SK-N-SH (cell line): ENCODE measurements at regions not wholly inside any gene's neighbourhood (a gene's known extent, or its start where the extent isn't known, plus 50 kb on each side); places are given as distances from the start of the nearest gene placed in this dataset.

Source experiments
- CTCF ChIA-PET: fragments of 300-600, 350-600 bp; formaldehyde crosslinking; extraction: SDS; loops from one replicate; lab custom pipeline; 2021; lab: Yijun Ruan, JAX
- POLR2A ChIA-PET: fragments of 350-600 bp; sonication (Branson Sonifier 250); formaldehyde crosslinking; extraction: SDS; loops from one replicate; lab custom pipeline; 2020; ENCODE audit warnings: antibody characterized with exemption, inconsistent platforms; lab: Yijun Ruan, JAX
- DNase-seq: peaks from one replicate; pipeline ENCODE4 v3.0.0; 2012
- H2AFZ ChIP-seq: fragments of 200-600 bp; sonication (generic); 2 replicates; pipeline ENCODE4 v1.8.1; 2016; ENCODE audit warnings: antibody characterized with exemption, mild to moderate bottlenecking, low read depth
- H3F3A ChIP-seq: fragments of 200-600 bp; sonication (generic); replicated peaks from 2 replicates; pipeline ENCODE3; 2016; ENCODE audit warnings: antibody characterized with exemption, mild to moderate bottlenecking; ENCODE audit not compliant: insufficient read depth
- H3K27ac ChIP-seq, 2 experiments: fragments of 200-500 bp in 1 of 2; fragments of 200-600 bp in 1 of 2; sonication (Bioruptor generic) in 1 of 2; sonication (generic), shearing (Covaris generic) in 1 of 2; 2 replicates each; pipeline versions ENCODE4 v1.5.1 to v1.6.1; 2014 to 2016; ENCODE audit warnings: low read depth in 2 of 2, inconsistent platforms in 1 of 2, low read length in 1 of 2, mild to moderate bottlenecking in 1 of 2, mixed read lengths in 1 of 2
- H3K27me3 ChIP-seq: fragments of 200-600 bp; sonication (generic), shearing (Covaris generic); 2 replicates; pipeline ENCODE4 v1.6.1; 2016; ENCODE audit warnings: mixed run types; ENCODE audit not compliant: insufficient read depth
- H3K36me3 ChIP-seq, 2 experiments: fragments of 200-500 bp in 1 of 2; fragments of 200-600 bp in 1 of 2; sonication (Bioruptor generic) in 1 of 2; sonication (generic) in 1 of 2; replicated peaks in 1 of 2; 2 replicates each; pipeline versions ENCODE3 to v1.5.1; 2014 to 2016; ENCODE audit warnings: low read length in 1 of 2, mild to moderate bottlenecking in 1 of 2; ENCODE audit not compliant: insufficient read depth in 2 of 2, control insufficient read depth in 1 of 2
- H3K4me1 ChIP-seq, 2 experiments: fragments of 200-500 bp in 1 of 2; fragments of 200-600 bp in 1 of 2; sonication (Bioruptor generic) in 1 of 2; sonication (generic), shearing (Covaris generic) in 1 of 2; 2 replicates each; pipeline versions ENCODE4 v1.5.1 to v1.6.1; 2014 to 2016; ENCODE audit warnings: low read depth in 1 of 2, low read length in 1 of 2, mixed run types in 1 of 2; ENCODE audit not compliant: insufficient read depth in 2 of 2, control insufficient read depth in 1 of 2
- H3K4me2 ChIP-seq: fragments of 200-600 bp; sonication (generic), shearing (Covaris generic); 2 replicates; pipeline ENCODE4 v1.6.1; 2017; ENCODE audit warnings: mixed run types
- H3K4me3 ChIP-seq, 2 experiments: fragments of 200-500 bp in 1 of 2; fragments of 200-600 bp in 1 of 2; sonication (Bioruptor generic) in 1 of 2; sonication (generic), shearing (Covaris generic) in 1 of 2; 2 replicates each; pipeline versions ENCODE4 v1.5.1 to v1.8.1; 2014 to 2016; ENCODE audit warnings: low read depth in 2 of 2, inconsistent platforms in 1 of 2, low read length in 1 of 2, mild to moderate bottlenecking in 1 of 2, mixed read lengths in 1 of 2, moderate library complexity in 1 of 2
- H3K79me2 ChIP-seq: fragments of 200-600 bp; sonication (generic); 2 replicates; pipeline ENCODE4 v1.8.1; 2017; ENCODE audit warnings: mild to moderate bottlenecking; ENCODE audit not compliant: insufficient read depth
- H3K9ac ChIP-seq: fragments of 200-600 bp; sonication (generic); 2 replicates; pipeline ENCODE4 v1.6.1; 2017; ENCODE audit warnings: mixed run types
- H3K9me2 ChIP-seq: fragments of 200-600 bp; sonication (generic); 2 replicates; pipeline ENCODE4 v1.6.1; 2017; ENCODE audit warnings: mixed run types
- H3K9me3 ChIP-seq: fragments of 200-600 bp; sonication (generic); 2 replicates; pipeline ENCODE4 v1.6.1; 2017; ENCODE audit warnings: mixed run types, mild to moderate bottlenecking, moderate library complexity
- H4K20me1 ChIP-seq: fragments of 200-600 bp; sonication (generic); 2 replicates; pipeline ENCODE4 v1.6.1; 2017; ENCODE audit warnings: mild to moderate bottlenecking, mixed run types; ENCODE audit not compliant: insufficient read depth
- CHD2 ChIP-seq: fragments of 150-350 bp; IDR thresholded peaks from 2 replicates; pipeline ENCODE4 v1.6.1; 2018; ENCODE audit warnings: low read length; ENCODE audit not compliant: partially characterized antibody
- EP300 ChIP-seq, 2 experiments: IDR thresholded peaks; 2 replicates each; pipeline versions ENCODE4 v1.4.0 to v1.6.1; 2012; ENCODE audit warnings: borderline replicate concordance in 1 of 2, low read depth in 1 of 2, low read length in 1 of 2
- GATA2 ChIP-seq: sonication (generic); formaldehyde crosslinking; IDR thresholded peaks from 2 replicates; pipeline ENCODE4 v1.5.0; 2020; ENCODE audit warnings: mild to moderate bottlenecking, missing genetic modification reagents
- MEF2A ChIP-seq: IDR thresholded peaks from 2 replicates; pipeline ENCODE4 v1.4.0; 2012; ENCODE audit warnings: low read depth, borderline replicate concordance
- MXI1 ChIP-seq: IDR thresholded peaks from 2 replicates; pipeline ENCODE4 v1.6.1; 2012; ENCODE audit warnings: mild to moderate bottlenecking, low read depth, low read length, improper control_type of control experiment
- NRF1 ChIP-seq: IDR thresholded peaks from 2 replicates; pipeline ENCODE4 v1.6.1; 2012; ENCODE audit warnings: low read depth, mild to moderate bottlenecking, low read length
- POLR2AphosphoS5 ChIP-seq: IDR thresholded peaks from 2 replicates; pipeline ENCODE4 v1.6.1; 2012; ENCODE audit warnings: low read depth, low read length
- RAD21 ChIP-seq: IDR thresholded peaks from 2 replicates; pipeline ENCODE4 v1.6.1; 2012; ENCODE audit warnings: mild to moderate bottlenecking, low read length
- RFX5 ChIP-seq: IDR thresholded peaks from 2 replicates; pipeline ENCODE4 v1.6.1; 2012; ENCODE audit warnings: mild to moderate bottlenecking, improper control_type of control experiment, low read length
- SMC3 ChIP-seq: IDR thresholded peaks from 2 replicates; pipeline ENCODE4 v1.6.1; 2012; ENCODE audit warnings: low read depth, low read length, improper control_type of control experiment
- YY1 ChIP-seq: IDR thresholded peaks from 2 replicates; pipeline ENCODE4 v1.4.0; 2012; ENCODE audit warnings: low read depth, mild to moderate bottlenecking
- WGBS: methylation state at CpG from one replicate; pipeline ENCODE4 v1.1.6; 2017; ENCODE audit warnings: low lambda C conversion rate; 5-methylcytosine and 5-hydroxymethylcytosine counted together
- TF ChIP-seq, protein P1 (sequence below): IDR thresholded peaks from 2 replicates; pipeline ENCODE4 v1.6.1; 2012; ENCODE audit warnings: mild to moderate bottlenecking, low read depth, low read length, moderate library complexity
- TF ChIP-seq, protein P2 (sequence below): fragments of 150-350 bp; IDR thresholded peaks from 2 replicates; pipeline ENCODE4 v1.6.1; 2016; ENCODE audit warnings: mild to moderate bottlenecking, low read depth, low read length
- TF ChIP-seq, protein P3 (sequence below): IDR thresholded peaks from 2 replicates; pipeline ENCODE4 v1.4.0; 2012; ENCODE audit warnings: low read depth
- TF ChIP-seq, protein P4 (sequence below): fragments of 150-350 bp; IDR thresholded peaks from 2 replicates; pipeline ENCODE4 v1.6.1; 2017; ENCODE audit warnings: antibody characterized with exemption, low read length, low read depth, borderline replicate concordance

DNA sequence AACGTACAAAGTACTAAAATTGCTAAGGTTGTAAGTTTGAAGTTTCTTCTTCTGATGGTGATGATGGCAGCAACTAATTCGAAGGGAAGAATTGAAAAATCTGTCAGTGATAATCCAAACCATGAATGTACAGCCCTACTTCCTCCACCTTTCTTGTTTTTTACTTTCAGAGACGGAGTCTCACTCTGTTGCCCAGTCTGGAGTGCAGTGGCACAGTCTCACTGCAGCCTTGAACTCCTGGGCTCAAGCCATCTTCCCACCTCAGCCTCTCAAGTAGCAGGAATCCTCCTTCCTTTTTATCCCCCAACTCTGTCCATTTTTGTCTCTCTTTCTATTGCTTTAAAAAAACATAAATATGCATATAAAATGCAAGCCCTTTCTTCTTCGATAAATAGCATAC is 112.3 kb upstream of the SOX21 start:
- no peak overlapping the region for H3K27ac ChIP-seq
- H3K4me2 ChIP-seq, result no peak overlapping the region
- H3K9me2 ChIP-seq, result no peaks in the 10 kb centered on the region
- no peak overlapping the region for H3K9ac ChIP-seq
- CTCF ChIA-PET, result no interaction called here
- H3K9me3 ChIP-seq, result no peaks in the 10 kb centered on the region
- no peak overlapping the region for H3K4me3 ChIP-seq
- POLR2A ChIA-PET, result no interaction called here
- no peaks in the 10 kb centered on the region for H3K79me2 ChIP-seq
- no peaks in the 10 kb centered on the region; a peak in 1 of 4 replicates for H3K4me1 ChIP-seq
- H2AFZ ChIP-seq, result no peak overlapping the region
- H3K27me3 ChIP-seq, result no peaks in the 10 kb centered on the region
- no peaks in the 10 kb centered on the region for H4K20me1 ChIP-seq
- WGBS, result 65% methylated on average over 4 of the region's 4 CpGs
- no peaks in the 10 kb centered on the region for H3K36me3 ChIP-seq
- DNase-seq, result no peak
- H3F3A ChIP-seq, result no peaks in the 10 kb centered on the region
- TF ChIP-seq CHD2 (no peak), YY1 (no peak), POLR2AphosphoS5 (no peak), MEF2A (no peak), RFX5 (no peak), SMC3 (no peak), EP300 (IDR thresholded peaks at IDR 0.05; ENCODE audit: borderline replicate concordance in 1 of 2, low read depth in 1 of 2, low read length in 1 of 2) (no peak), RAD21 (no peak), NRF1 (no peak), GATA2 (no peak), MXI1 (no peak)
- TF ChIP-seq, protein P1, sequence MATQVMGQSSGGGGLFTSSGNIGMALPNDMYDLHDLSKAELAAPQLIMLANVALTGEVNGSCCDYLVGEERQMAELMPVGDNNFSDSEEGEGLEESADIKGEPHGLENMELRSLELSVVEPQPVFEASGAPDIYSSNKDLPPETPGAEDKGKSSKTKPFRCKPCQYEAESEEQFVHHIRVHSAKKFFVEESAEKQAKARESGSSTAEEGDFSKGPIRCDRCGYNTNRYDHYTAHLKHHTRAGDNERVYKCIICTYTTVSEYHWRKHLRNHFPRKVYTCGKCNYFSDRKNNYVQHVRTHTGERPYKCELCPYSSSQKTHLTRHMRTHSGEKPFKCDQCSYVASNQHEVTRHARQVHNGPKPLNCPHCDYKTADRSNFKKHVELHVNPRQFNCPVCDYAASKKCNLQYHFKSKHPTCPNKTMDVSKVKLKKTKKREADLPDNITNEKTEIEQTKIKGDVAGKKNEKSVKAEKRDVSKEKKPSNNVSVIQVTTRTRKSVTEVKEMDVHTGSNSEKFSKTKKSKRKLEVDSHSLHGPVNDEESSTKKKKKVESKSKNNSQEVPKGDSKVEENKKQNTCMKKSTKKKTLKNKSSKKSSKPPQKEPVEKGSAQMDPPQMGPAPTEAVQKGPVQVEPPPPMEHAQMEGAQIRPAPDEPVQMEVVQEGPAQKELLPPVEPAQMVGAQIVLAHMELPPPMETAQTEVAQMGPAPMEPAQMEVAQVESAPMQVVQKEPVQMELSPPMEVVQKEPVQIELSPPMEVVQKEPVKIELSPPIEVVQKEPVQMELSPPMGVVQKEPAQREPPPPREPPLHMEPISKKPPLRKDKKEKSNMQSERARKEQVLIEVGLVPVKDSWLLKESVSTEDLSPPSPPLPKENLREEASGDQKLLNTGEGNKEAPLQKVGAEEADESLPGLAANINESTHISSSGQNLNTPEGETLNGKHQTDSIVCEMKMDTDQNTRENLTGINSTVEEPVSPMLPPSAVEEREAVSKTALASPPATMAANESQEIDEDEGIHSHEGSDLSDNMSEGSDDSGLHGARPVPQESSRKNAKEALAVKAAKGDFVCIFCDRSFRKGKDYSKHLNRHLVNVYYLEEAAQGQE, result no peak
- TF ChIP-seq, protein P2, sequence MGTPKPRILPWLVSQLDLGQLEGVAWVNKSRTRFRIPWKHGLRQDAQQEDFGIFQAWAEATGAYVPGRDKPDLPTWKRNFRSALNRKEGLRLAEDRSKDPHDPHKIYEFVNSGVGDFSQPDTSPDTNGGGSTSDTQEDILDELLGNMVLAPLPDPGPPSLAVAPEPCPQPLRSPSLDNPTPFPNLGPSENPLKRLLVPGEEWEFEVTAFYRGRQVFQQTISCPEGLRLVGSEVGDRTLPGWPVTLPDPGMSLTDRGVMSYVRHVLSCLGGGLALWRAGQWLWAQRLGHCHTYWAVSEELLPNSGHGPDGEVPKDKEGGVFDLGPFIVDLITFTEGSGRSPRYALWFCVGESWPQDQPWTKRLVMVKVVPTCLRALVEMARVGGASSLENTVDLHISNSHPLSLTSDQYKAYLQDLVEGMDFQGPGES, result no peak
- TF ChIP-seq, protein P3, sequence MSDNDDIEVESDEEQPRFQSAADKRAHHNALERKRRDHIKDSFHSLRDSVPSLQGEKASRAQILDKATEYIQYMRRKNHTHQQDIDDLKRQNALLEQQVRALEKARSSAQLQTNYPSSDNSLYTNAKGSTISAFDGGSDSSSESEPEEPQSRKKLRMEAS, result no peak
- TF ChIP-seq, protein P4, sequence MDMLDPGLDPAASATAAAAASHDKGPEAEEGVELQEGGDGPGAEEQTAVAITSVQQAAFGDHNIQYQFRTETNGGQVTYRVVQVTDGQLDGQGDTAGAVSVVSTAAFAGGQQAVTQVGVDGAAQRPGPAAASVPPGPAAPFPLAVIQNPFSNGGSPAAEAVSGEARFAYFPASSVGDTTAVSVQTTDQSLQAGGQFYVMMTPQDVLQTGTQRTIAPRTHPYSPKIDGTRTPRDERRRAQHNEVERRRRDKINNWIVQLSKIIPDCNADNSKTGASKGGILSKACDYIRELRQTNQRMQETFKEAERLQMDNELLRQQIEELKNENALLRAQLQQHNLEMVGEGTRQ, result no peak
